MM.1S (cell line): ENCODE measurements at regions not wholly inside any gene's neighbourhood (a gene's known extent, or its start where the extent isn't known, plus 50 kb on each side); places are given as distances from the start of the nearest gene placed in this dataset.

ENCODE experiments used
- DNase-seq: peaks from one replicate; pipeline ENCODE4 v3.0.0-alpha.2; 2015
- H2AFZ ChIP-seq: fragments of 300-600 bp; sonication (generic); 2 replicates; pipeline ENCODE4 v1.6.0; 2016; ENCODE audit warnings: antibody characterized with exemption, low read length
- H3F3A ChIP-seq: fragments of 300-600 bp; sonication (generic); 2 replicates; pipeline ENCODE4 v1.6.1; 2016; ENCODE audit warnings: mild to moderate bottlenecking, antibody characterized with exemption, low read length, moderate library complexity, mixed read lengths; ENCODE audit not compliant: insufficient read depth
- H3K27ac ChIP-seq: fragments of 300-600 bp; sonication (generic); 2 replicates; pipeline ENCODE4 v1.5.1; 2016; ENCODE audit warnings: mild to moderate bottlenecking, low read length
- H3K27me3 ChIP-seq: fragments of 300-600 bp; sonication (generic); replicated peaks from 2 replicates; pipeline ENCODE4 v1.6.0; 2016; ENCODE audit warnings: low read length; ENCODE audit not compliant: insufficient read depth
- H3K36me3 ChIP-seq: fragments of 300-600 bp; sonication (generic); replicated peaks from 2 replicates; pipeline ENCODE4 v1.6.1; 2016; ENCODE audit warnings: mild to moderate bottlenecking, low read length, mixed read lengths; ENCODE audit not compliant: insufficient read depth
- H3K4me1 ChIP-seq: fragments of 300-600 bp; sonication (generic); 2 replicates; pipeline ENCODE4 v1.6.1; 2016; ENCODE audit warnings: low read length, mixed read lengths
- H3K4me2 ChIP-seq: fragments of 300-600 bp; sonication (generic); 2 replicates; pipeline ENCODE4 v1.6.0; 2016; ENCODE audit warnings: low read depth, low read length
- H3K4me3 ChIP-seq: fragments of 300-600 bp; sonication (generic); 2 replicates; pipeline ENCODE4 v1.5.1; 2016; ENCODE audit warnings: low read length, mixed read lengths
- H3K79me2 ChIP-seq: fragments of 300-600 bp; sonication (generic); 2 replicates; pipeline ENCODE4 v1.6.1; 2016; ENCODE audit warnings: mixed run types, low read length, mixed read lengths
- H3K9ac ChIP-seq: fragments of 300-600 bp; sonication (generic); 2 replicates; pipeline ENCODE4 v1.6.1; 2016; ENCODE audit warnings: low read length, mixed read lengths
- H3K9me2 ChIP-seq: fragments of 300-600 bp; sonication (generic); replicated peaks from 2 replicates; pipeline ENCODE4 v1.6.1; 2016; ENCODE audit warnings: mild to moderate bottlenecking, low read length, mixed read lengths; ENCODE audit not compliant: insufficient read depth
- H3K9me3 ChIP-seq: fragments of 300-600 bp; sonication (generic); replicated peaks from 2 replicates; pipeline ENCODE4 v1.6.1; 2016; ENCODE audit warnings: mild to moderate bottlenecking, low read length, mixed read lengths; ENCODE audit not compliant: insufficient read depth
- H4K20me1 ChIP-seq: fragments of 300-600 bp; sonication (generic); 2 replicates; pipeline ENCODE4 v1.6.1; 2016; ENCODE audit warnings: mild to moderate bottlenecking, low read length, moderate library complexity, mixed read lengths; ENCODE audit not compliant: insufficient read depth
- EZH2 ChIP-seq: fragments of 300-600 bp; sonication (generic); optimal IDR thresholded peaks from 2 replicates; pipeline ENCODE3; 2017; ENCODE audit warnings: low read depth, mild to moderate bottlenecking, antibody characterized with exemption, low read length, mixed read lengths
- EZH2phosphoT487 ChIP-seq: fragments of 300-600 bp; sonication (generic); IDR thresholded peaks from 2 replicates; pipeline ENCODE4 v1.6.1; 2018; ENCODE audit warnings: antibody characterized with exemption, low read length
- TF ChIP-seq, protein P1 (sequence below): fragments of 300-600 bp; sonication (generic); IDR thresholded peaks from 2 replicates; pipeline ENCODE4 v1.5.1; 2016; ENCODE audit warnings: antibody characterized with exemption, low read length, mixed read lengths

DNA sequence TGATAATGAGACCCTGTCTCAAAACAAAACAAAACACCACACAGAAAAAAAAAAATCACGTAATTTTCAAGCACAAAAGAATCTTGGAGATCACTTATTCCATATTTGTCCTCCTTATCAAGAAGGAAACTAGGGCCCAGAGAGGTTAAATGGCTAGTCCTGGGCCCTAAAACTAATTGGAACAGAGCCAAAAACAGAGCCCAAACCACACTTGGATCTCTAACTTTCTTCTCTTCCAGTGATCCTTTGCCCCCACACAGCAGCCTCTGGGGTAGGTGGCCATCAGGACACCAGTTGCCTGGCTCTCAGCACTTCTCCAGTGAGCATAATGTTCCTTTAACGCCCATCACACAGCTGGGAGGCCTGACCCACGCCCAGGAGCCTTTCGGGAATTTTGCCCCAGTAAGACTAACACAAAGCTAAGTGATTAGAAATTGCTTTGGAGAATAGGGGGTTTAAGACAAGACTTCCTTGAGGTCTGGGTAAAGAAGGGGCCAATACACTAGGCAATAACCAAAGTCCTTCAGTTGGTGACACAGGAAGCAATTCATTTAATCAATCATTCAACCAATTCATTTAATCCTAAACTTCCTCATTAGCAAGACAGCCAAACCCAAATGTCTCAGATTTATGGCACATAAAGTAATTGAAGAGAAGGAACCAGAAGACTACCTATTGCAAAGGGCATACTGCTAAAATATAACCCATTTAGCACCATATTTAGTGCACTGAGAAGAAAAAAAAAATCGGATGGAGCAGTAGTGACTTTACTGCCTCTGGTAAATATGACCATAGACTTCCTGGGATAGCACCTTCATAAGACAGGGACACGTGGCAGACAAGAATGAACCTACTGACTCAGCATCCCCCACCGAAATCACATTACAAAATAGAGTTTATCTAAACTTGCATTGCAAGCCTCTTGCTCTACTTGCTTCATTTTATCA lies 77.8 kb downstream of the ZNF608 start:
- Histone ChIP-seq H3F3A (no peaks in the 10 kb centered on the region), H3K9me2 (no peaks in the 10 kb centered on the region), H2AFZ (no peak overlapping the region), H3K27ac (no peak overlapping the region), H3K4me2 (no peak overlapping the region), H3K27me3 (no peaks in the 10 kb centered on the region), H3K9me3 (no peaks in the 10 kb centered on the region), H3K36me3 (no peaks in the 10 kb centered on the region), H3K79me2 (no peaks in the 10 kb centered on the region), H4K20me1 (no peaks in the 10 kb centered on the region), H3K9ac (no peak overlapping the region), H3K4me1 (no peaks in the 10 kb centered on the region), H3K4me3 (no peak overlapping the region)
- no peak for DNase-seq
- no peak for TF ChIP-seq EZH2phosphoT487
- TF ChIP-seq, protein P1, sequence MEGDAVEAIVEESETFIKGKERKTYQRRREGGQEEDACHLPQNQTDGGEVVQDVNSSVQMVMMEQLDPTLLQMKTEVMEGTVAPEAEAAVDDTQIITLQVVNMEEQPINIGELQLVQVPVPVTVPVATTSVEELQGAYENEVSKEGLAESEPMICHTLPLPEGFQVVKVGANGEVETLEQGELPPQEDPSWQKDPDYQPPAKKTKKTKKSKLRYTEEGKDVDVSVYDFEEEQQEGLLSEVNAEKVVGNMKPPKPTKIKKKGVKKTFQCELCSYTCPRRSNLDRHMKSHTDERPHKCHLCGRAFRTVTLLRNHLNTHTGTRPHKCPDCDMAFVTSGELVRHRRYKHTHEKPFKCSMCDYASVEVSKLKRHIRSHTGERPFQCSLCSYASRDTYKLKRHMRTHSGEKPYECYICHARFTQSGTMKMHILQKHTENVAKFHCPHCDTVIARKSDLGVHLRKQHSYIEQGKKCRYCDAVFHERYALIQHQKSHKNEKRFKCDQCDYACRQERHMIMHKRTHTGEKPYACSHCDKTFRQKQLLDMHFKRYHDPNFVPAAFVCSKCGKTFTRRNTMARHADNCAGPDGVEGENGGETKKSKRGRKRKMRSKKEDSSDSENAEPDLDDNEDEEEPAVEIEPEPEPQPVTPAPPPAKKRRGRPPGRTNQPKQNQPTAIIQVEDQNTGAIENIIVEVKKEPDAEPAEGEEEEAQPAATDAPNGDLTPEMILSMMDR, result no peak
- TF ChIP-seq EZH2, result no peak

DNA sequence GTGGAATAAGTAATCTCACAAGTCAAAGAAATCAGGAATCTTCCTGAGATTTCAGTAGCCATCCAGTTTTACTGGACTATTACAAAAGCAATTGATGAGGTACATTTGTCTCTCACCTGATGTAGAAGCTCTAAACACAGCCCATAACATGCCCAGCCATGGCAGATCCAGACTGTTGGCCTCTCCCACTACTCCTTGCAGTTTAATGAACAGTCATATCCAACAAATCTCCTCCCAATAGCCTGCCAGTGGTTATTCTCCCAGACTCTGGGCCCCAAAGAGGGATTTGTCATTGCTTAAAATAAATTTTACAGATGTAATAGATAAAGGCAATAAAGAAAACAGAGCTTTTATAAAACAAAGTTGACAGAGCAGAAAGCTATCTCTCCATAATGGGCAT lies 80.8 kb downstream of the ZNF608 start:
- TF ChIP-seq, protein P1, result no peak
- TF ChIP-seq EZH2phosphoT487, result no peak
- TF ChIP-seq EZH2, result no peak
- Histone ChIP-seq H3K4me1 (no peaks in the 10 kb centered on the region), H2AFZ (no peak overlapping the region), H3K4me3 (no peak overlapping the region), H3K36me3 (no peaks in the 10 kb centered on the region), H3K9me3 (no peaks in the 10 kb centered on the region), H4K20me1 (no peaks in the 10 kb centered on the region), H3K27ac (no peak overlapping the region), H3K79me2 (no peaks in the 10 kb centered on the region), H3K4me2 (no peak overlapping the region), H3K9me2 (no peaks in the 10 kb centered on the region), H3K27me3 (no peaks in the 10 kb centered on the region), H3K9ac (no peak overlapping the region), H3F3A (no peaks in the 10 kb centered on the region)
- DNase-seq, result no peak

DNA sequence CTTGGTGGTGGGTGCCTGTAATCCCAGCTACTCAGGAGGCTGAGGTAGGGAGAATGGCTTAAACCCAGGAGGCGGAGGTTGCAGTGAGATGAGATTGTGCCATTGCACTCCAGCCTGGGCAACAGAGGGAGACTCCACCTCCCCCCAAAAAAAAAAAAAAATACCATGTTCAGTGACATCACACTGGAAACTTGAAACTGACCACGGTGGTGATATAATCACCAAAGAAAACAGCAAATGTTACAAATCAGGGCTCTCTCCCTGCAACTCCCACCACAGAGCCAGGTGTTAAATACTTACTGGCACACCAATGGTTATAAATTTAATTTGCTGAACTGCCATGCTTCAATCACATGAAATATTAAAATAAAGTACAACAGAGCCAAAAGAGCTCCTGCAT lies 81.4 kb downstream of the ZNF608 start:
- H3K4me2 ChIP-seq, result no peak overlapping the region
- H3K9me3 ChIP-seq, result no peaks in the 10 kb centered on the region
- no peak overlapping the region for H3K9ac ChIP-seq
- no peaks in the 10 kb centered on the region for H3K36me3 ChIP-seq
- no peaks in the 10 kb centered on the region for H3F3A ChIP-seq
- no peak overlapping the region for H3K4me3 ChIP-seq
- TF ChIP-seq, protein P1, result no peak
- TF ChIP-seq EZH2 (no peak), EZH2phosphoT487 (no peak)
- H3K27me3 ChIP-seq, result no peaks in the 10 kb centered on the region
- no peaks in the 10 kb centered on the region for H3K9me2 ChIP-seq
- H3K27ac ChIP-seq, result no peak overlapping the region
- no peaks in the 10 kb centered on the region for H3K4me1 ChIP-seq
- no peak overlapping the region for H2AFZ ChIP-seq
- no peaks in the 10 kb centered on the region for H3K79me2 ChIP-seq
- DNase-seq, result no peak
- H4K20me1 ChIP-seq, result no peaks in the 10 kb centered on the region
